Endothelial cell of umbilical vein (primary cell): ENCODE measurements at regions not wholly inside any gene's neighbourhood (a gene's known extent, or its start where the extent isn't known, plus 50 kb on each side); places are given as distances from the start of the nearest gene placed in this dataset.
"Not testable (repeated sequence)": the region's sequence is repeated elsewhere in the genome, so short reads cannot be mapped to it uniquely, and the experiment has no call there.

Experiments used
- BruUV-seq: library from RNA; stranded (reverse); fragments of 400-500 nt; replicated peaks from 2 replicates; lab custom pipeline; 2021; lab: Mats Ljungman, UMichigan
- CTCF ChIA-PET: fragments of 300-600, 350-600 bp; sonication (Branson Sonifier 250); formaldehyde crosslinking; loops from one replicate; lab custom pipeline; 2021; ENCODE audit warnings: antibody characterized with exemption, inconsistent platforms; lab: Charles Lee
- POLR2A ChIA-PET: fragments of 300-600, 350-600 bp; sonication (Branson Sonifier 250); formaldehyde crosslinking; loops from one replicate; lab custom pipeline; 2021; ENCODE audit warnings: antibody characterized with exemption, inconsistent platforms; lab: Charles Lee
- DNase-seq: peaks from one replicate; pipeline ENCODE4 v3.0.0-alpha.2; 2011; ENCODE audit warnings: low read depth, low spot score
- FAIRE-seq: peaks from 2 replicates; lab custom pipeline; 2011; peaks lifted over from hg19 to GRCh38; lab: Jason Lieb, UNC
- H2AFZ ChIP-seq: 2 replicates; pipeline ENCODE4 v1.6.0; 2012; ENCODE audit warnings: low read depth, low read length, control low read depth, inconsistent platforms
- H3K27ac ChIP-seq: 2 replicates; pipeline ENCODE4 v1.5.1; 2011; ENCODE audit warnings: low read depth, mild to moderate bottlenecking, control low read depth, low read length, moderate library complexity; ENCODE audit not compliant: insufficient read depth
- H3K27me3 ChIP-seq, 2 experiments: 2 replicates each; pipeline versions ENCODE4 v1.6.0 to v1.6.1; 2011; ENCODE audit warnings: low read length in 2 of 2, mixed read lengths in 1 of 2; ENCODE audit not compliant: control insufficient read depth in 2 of 2, insufficient read depth in 2 of 2
- H3K36me3 ChIP-seq, 2 experiments: 2 replicates in 1 of 2; 3 replicates in 1 of 2; pipeline ENCODE4 v1.5.1; 2011; ENCODE audit warnings: low read length in 2 of 2, mild to moderate bottlenecking in 1 of 2, moderate library complexity in 1 of 2; ENCODE audit not compliant: control insufficient read depth in 2 of 2, insufficient read depth in 2 of 2; ENCODE audit errors: extremely low read depth in 1 of 2
- H3K4me1 ChIP-seq: 3 replicates; pipeline ENCODE4 v1.5.1; 2011; ENCODE audit warnings: mild to moderate bottlenecking, low read length; ENCODE audit not compliant: control insufficient read depth, insufficient read depth; ENCODE audit errors: extremely low read depth
- H3K4me2 ChIP-seq: 2 replicates; pipeline ENCODE4 v1.6.1; 2011; ENCODE audit warnings: low read length, control low read depth, mixed read lengths; ENCODE audit not compliant: insufficient read depth
- H3K4me3 ChIP-seq, 3 experiments: fragments of 200-600 bp in 1 of 3; sonication (generic), shearing (Covaris generic) in 1 of 3; replicated peaks in 1 of 3; 2 replicates each; pipeline ENCODE4 v1.5.1; 2011 to 2016; ENCODE audit warnings: control low read depth in 3 of 3, low read length in 3 of 3, mild to moderate bottlenecking in 2 of 3, inconsistent platforms in 1 of 3, low read depth in 1 of 3, moderate library complexity in 1 of 3; ENCODE audit not compliant: insufficient read depth in 1 of 3
- H3K79me2 ChIP-seq: 2 replicates; pipeline ENCODE4 v1.6.0; 2012; ENCODE audit warnings: low read length, inconsistent platforms; ENCODE audit not compliant: control insufficient read depth, insufficient read depth
- H3K9ac ChIP-seq: replicated peaks from 2 replicates; pipeline ENCODE3; 2011; ENCODE audit warnings: low read length, control low read depth; ENCODE audit not compliant: insufficient read depth; ENCODE audit errors: extremely low read depth
- H3K9me1 ChIP-seq: replicated peaks from 3 replicates; pipeline ENCODE4 v1.6.0; 2011; ENCODE audit warnings: mild to moderate bottlenecking, low read length; ENCODE audit not compliant: control insufficient read depth, insufficient read depth; ENCODE audit errors: extremely low read depth
- H3K9me3 ChIP-seq: replicated peaks from 2 replicates; pipeline ENCODE4 v1.5.1; 2012; ENCODE audit warnings: low read length, inconsistent platforms; ENCODE audit not compliant: control insufficient read depth, insufficient read depth
- H4K20me1 ChIP-seq: replicated peaks from 2 replicates; pipeline ENCODE3; 2011; ENCODE audit warnings: mild to moderate bottlenecking, low read length; ENCODE audit not compliant: control insufficient read depth, insufficient read depth; ENCODE audit errors: extremely low read depth
- EZH2 ChIP-seq: IDR thresholded peaks from 2 replicates; pipeline ENCODE4 v1.6.1; 2012; ENCODE audit warnings: borderline replicate concordance, low read depth, mild to moderate bottlenecking, moderate library complexity, low read length, inconsistent platforms; ENCODE audit not compliant: severe bottlenecking
- FOS ChIP-seq: IDR thresholded peaks from 2 replicates; pipeline ENCODE4 v1.6.1; 2011; ENCODE audit warnings: mild to moderate bottlenecking, low read length, moderate library complexity, borderline replicate concordance; ENCODE audit not compliant: insufficient read depth
- GATA2 ChIP-seq: IDR thresholded peaks from 2 replicates; pipeline ENCODE4 v1.7.0; 2011; ENCODE audit warnings: low read depth, mild to moderate bottlenecking, moderate library complexity, mixed read lengths, low read length; ENCODE audit not compliant: insufficient read length, insufficient read depth
- JUN ChIP-seq: IDR thresholded peaks from 2 replicates; pipeline ENCODE4 v1.6.1; 2011; ENCODE audit warnings: borderline replicate concordance, low read depth; ENCODE audit not compliant: insufficient read length, insufficient read depth
- MYC ChIP-seq: IDR thresholded peaks from one replicate; pipeline ENCODE4 v1.6.1; 2011; ENCODE audit warnings: mild to moderate bottlenecking, low read depth, low read length
- POLR2A ChIP-seq: IDR thresholded peaks from 2 replicates; pipeline ENCODE4 v1.6.1; 2012; ENCODE audit warnings: low read depth, mild to moderate bottlenecking, control low read depth, low read length
- POLR2AphosphoS5 ChIP-seq: IDR thresholded peaks from 2 replicates; pipeline ENCODE4 v1.6.1; 2012; ENCODE audit warnings: low read depth, mild to moderate bottlenecking, control low read depth, low read length, moderate library complexity; ENCODE audit not compliant: insufficient read depth
- dilution Hi-C: fragments of 300-500 bp; cut with MboI; formaldehyde crosslinking; loops from one replicate; pipeline ENCODE4 v1.15.0; 2019; ENCODE audit warnings: low sequenced_read_pairs; ENCODE audit not compliant: extremely low pct_ligation_motif_present
- intact Hi-C: fragments of 100-400 bp; cut with micrococcal nuclease; formaldehyde crosslinking; loops from one replicate; pipeline ENCODE4 v1.10.0; 2022
- TF ChIP-seq, protein P1 (sequence below): IDR thresholded peaks from 2 replicates; pipeline ENCODE4 v1.6.1; 2011; ENCODE audit not compliant: insufficient read depth, insufficient read length
- TF ChIP-seq, protein P2 (sequence below), 2 donors: IDR thresholded peaks; 1 replicate in 1 of 2; 2 replicates in 1 of 2; pipeline ENCODE4 v1.5.1; 2011; ENCODE audit warnings: low read length in 2 of 2, mild to moderate bottlenecking in 2 of 2, moderate library complexity in 2 of 2, control low read depth in 1 of 2, inconsistent platforms in 1 of 2, low read depth in 1 of 2; ENCODE audit not compliant: insufficient read depth in 1 of 2; ENCODE audit errors: extremely low read depth in 1 of 2

DNA sequence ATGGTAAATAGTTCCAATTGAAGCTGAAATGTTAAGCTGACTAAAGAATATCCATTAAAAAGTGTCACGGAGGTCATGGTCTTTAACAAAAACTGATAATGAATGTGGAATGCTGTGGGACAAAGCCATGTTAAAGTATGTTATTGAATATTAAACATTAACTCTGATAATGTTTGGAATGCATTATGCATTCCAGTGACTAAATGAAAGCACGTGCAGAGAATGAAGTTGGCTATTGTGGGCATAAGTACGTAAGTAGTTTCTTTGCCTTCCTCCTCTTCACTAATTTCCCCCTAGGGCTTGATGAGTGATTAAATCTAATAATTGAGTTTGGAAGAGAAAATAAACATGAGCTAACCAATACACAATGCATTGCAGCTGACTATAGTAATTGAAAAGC, 640.4 kb upstream of the CDH10 start:
- Histone ChIP-seq H2AFZ (no peak overlapping the region), H4K20me1 (no peaks in the 10 kb centered on the region), H3K27ac (no peak overlapping the region), H3K9me3 (no peaks in the 10 kb centered on the region), H3K4me2 (no peak overlapping the region), H3K36me3 (no peaks in the 10 kb centered on the region), H3K9ac (no peak overlapping the region), H3K27me3 (no peaks in the 10 kb centered on the region), H3K79me2 (no peaks in the 10 kb centered on the region), H3K4me1 (no peaks in the 10 kb centered on the region), H3K4me3 (no peak overlapping the region), H3K9me1 (no peaks in the 10 kb centered on the region)
- FAIRE-seq (no peak), DNase-seq (no peak)
- POLR2A ChIA-PET: no interaction called here
- TF ChIP-seq, protein P1, sequence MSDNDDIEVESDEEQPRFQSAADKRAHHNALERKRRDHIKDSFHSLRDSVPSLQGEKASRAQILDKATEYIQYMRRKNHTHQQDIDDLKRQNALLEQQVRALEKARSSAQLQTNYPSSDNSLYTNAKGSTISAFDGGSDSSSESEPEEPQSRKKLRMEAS: no peak
- TF ChIP-seq GATA2 (no peak), FOS (no peak), MYC (no peak), POLR2AphosphoS5 (no peak), POLR2A (no peak), EZH2 (no peak), JUN (no peak)
- TF ChIP-seq, protein P2, sequence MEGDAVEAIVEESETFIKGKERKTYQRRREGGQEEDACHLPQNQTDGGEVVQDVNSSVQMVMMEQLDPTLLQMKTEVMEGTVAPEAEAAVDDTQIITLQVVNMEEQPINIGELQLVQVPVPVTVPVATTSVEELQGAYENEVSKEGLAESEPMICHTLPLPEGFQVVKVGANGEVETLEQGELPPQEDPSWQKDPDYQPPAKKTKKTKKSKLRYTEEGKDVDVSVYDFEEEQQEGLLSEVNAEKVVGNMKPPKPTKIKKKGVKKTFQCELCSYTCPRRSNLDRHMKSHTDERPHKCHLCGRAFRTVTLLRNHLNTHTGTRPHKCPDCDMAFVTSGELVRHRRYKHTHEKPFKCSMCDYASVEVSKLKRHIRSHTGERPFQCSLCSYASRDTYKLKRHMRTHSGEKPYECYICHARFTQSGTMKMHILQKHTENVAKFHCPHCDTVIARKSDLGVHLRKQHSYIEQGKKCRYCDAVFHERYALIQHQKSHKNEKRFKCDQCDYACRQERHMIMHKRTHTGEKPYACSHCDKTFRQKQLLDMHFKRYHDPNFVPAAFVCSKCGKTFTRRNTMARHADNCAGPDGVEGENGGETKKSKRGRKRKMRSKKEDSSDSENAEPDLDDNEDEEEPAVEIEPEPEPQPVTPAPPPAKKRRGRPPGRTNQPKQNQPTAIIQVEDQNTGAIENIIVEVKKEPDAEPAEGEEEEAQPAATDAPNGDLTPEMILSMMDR (IDR thresholded peaks at IDR 0.05; ENCODE audit: extremely low read depth in 1 of 2, insufficient read depth in 1 of 2, low read depth in 1 of 2, low read length in 2 of 2): no peak
- BruUV-seq: no TSS peak
- intact Hi-C loops: no loop called here
- CTCF ChIA-PET: no interaction called here
- dilution Hi-C loops: no loop called here

DNA sequence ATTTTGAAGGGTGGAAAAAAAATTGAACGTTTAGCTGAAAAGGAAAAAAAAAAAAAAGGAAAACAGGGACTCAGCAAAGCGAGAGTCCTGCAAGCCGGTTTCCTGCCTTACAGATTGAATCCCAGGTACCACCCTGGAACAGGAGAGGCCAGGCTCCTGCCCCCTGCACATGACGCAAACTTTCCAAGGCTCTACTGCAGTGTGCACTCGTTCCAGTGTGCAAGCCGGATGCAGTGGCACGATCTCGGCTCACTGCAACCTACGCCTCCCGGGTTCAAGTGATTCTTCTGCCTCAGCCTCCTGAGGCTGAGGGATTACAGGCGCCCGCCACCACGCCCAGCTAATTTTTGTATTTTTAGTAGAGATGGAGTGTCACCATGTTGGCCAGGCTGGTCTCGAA, 618.7 kb upstream of the CDH10 start:
- H4K20me1 ChIP-seq, H3K79me2 ChIP-seq, H3K36me3 ChIP-seq, H3K4me3 ChIP-seq, DNase-seq, FAIRE-seq, H3K9me1 ChIP-seq, POLR2A ChIA-PET, H3K9me3 ChIP-seq, H3K27me3 ChIP-seq, H3K27ac ChIP-seq, H2AFZ ChIP-seq, dilution Hi-C loops, H3K4me2 ChIP-seq, CTCF ChIA-PET, intact Hi-C loops, BruUV-seq, H3K4me1 ChIP-seq, H3K9ac ChIP-seq: not testable (repeated sequence)
